ENCODE measurements at regions not wholly inside any gene's neighbourhood (a gene's known extent, or its start where the extent isn't known, plus 50 kb on each side); places are given as distances from the start of the nearest gene placed in this dataset.

DNA sequence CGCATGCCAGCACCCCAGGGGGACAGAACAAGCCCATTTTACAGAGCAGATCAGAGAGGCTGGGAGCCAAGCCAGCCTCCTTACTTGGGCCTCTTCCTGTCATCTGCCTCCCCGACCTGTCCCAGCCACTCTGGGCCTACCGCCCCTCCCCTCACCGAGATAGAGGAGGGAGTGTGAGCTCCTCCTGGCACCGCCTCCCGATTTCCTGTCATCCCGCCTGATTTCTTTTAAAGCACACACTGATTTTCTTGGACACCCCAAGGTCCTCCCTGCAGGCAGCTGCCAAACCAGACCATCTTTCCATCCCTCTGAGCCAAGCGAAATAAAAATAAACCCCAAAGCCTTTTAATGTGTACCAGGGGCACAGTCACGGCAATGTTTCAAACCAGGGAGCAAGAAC, 108.4 kb downstream of the RFLNA start:
- Mint-ChIP-seq H3K9me3 (no peaks in the 10 kb centered on the region), H3K36me3 (ENCODE audit: low read depth) (peaks cover 54% of the 10 kb centered on the region), H3K4me1 (ENCODE audit: low read depth) (no peaks in the 10 kb centered on the region), H3K27ac (no peak overlapping the region), H3K4me3 (no peak overlapping the region), H3K27me3 (no peaks in the 10 kb centered on the region)
- TF ChIP-seq, protein P1, sequence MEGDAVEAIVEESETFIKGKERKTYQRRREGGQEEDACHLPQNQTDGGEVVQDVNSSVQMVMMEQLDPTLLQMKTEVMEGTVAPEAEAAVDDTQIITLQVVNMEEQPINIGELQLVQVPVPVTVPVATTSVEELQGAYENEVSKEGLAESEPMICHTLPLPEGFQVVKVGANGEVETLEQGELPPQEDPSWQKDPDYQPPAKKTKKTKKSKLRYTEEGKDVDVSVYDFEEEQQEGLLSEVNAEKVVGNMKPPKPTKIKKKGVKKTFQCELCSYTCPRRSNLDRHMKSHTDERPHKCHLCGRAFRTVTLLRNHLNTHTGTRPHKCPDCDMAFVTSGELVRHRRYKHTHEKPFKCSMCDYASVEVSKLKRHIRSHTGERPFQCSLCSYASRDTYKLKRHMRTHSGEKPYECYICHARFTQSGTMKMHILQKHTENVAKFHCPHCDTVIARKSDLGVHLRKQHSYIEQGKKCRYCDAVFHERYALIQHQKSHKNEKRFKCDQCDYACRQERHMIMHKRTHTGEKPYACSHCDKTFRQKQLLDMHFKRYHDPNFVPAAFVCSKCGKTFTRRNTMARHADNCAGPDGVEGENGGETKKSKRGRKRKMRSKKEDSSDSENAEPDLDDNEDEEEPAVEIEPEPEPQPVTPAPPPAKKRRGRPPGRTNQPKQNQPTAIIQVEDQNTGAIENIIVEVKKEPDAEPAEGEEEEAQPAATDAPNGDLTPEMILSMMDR (IDR thresholded peaks at IDR 0.05): no peak
- POLR2A ChIA-PET: no interaction called here
- no peaks in the 10 kb centered on the region for H3K4me1 ChIP-seq (ENCODE audit: insufficient read depth, low read length)
- DNase-seq (no peak), ATAC-seq (ENCODE audit: poor library complexity) (no peak)
- H3K9me3 ChIP-seq (ENCODE audit: control insufficient read depth in 1 of 2, insufficient read depth in 1 of 2, low read length in 2 of 2): no peaks in the 10 kb centered on the region
- no peak overlapping the region for H3K4me3 ChIP-seq (ENCODE audit: low read length)
- CTCF ChIA-PET: no interaction called here
- H3K36me3 ChIP-seq (ENCODE audit: insufficient read depth, low read length): peaks cover 49% of the 10 kb centered on the region
- intact Hi-C loops (cut with DNase I, micrococcal nuclease): no loop called here
- no peaks in the 10 kb centered on the region for H3K27me3 ChIP-seq (ENCODE audit: control insufficient read depth in 1 of 2, insufficient read depth in 2 of 2, low read length in 2 of 2)
- H3K27ac ChIP-seq (ENCODE audit: low read depth in 1 of 2, low read length in 2 of 2): no peak overlapping the region

DNA sequence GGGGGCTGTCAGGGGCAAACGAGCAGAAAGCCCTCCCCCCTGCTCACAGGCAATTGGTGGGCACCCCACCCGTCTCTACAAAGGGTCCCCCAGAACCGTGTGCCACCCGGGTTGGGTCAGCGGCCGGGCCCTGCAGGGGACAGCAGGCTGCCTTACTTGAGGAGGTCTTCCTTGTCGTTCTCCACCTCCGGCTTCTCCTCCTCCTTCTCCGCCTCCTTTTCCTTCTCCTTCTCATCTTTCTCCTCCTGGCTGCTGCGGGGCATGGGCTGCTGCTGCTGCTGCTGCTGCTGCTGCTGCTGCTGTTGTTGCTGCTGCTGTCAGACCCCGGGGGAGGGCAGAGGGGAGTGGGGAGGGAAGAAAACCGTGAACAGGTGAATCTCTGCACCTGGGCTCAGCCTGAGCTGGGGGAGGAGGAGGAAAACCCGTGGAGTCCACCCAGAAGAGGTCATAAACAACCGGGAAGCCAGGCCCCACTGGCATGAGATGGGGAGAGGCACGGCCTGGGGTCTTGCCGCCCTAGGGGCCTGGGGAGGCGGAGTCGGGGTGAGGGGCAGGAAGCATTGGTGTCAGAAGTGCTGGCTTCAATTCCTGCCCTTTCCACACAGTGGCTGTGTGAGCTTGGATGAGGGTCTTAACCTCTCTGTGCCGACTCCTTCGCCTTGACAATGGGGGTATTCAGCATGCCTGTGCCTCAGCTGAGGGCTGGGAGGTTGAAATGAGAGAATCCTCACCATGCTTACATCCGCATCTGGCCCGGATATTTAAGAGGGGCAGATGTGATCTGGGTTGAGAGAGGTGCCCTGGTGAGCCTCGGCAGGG, 107.6 kb downstream of the RFLNA start:
- no peaks in the 10 kb centered on the region for H3K27me3 Mint-ChIP-seq
- intact Hi-C loops (cut with DNase I, micrococcal nuclease): no loop called here
- H3K4me3 Mint-ChIP-seq: no peak overlapping the region
- POLR2A ChIA-PET: interaction anchor here (1.4 kb wide), 1 partner anchor 13 kb away, joined by 4 read pairs; no protein-coding TSS in a partner anchor
- H3K4me3 ChIP-seq (ENCODE audit: low read length): no peak overlapping the region
- peaks cover 59% of the 10 kb centered on the region for H3K36me3 Mint-ChIP-seq (ENCODE audit: low read depth)
- TF ChIP-seq, protein P1 (IDR thresholded peaks at IDR 0.05): no peak
- H3K9me3 ChIP-seq (ENCODE audit: control insufficient read depth in 1 of 2, insufficient read depth in 1 of 2, low read length in 2 of 2): no peaks in the 10 kb centered on the region
- H3K4me1 ChIP-seq (ENCODE audit: insufficient read depth, low read length): no peaks in the 10 kb centered on the region
- no peak overlapping the region for H3K27ac ChIP-seq (ENCODE audit: low read depth in 1 of 2, low read length in 2 of 2)
- no peak for ATAC-seq (ENCODE audit: poor library complexity)
- H3K27me3 ChIP-seq (ENCODE audit: control insufficient read depth in 1 of 2, insufficient read depth in 2 of 2, low read length in 2 of 2): no peaks in the 10 kb centered on the region
- no peak overlapping the region for H3K27ac Mint-ChIP-seq
- DNase-seq: no peak
- peaks cover 51% of the 10 kb centered on the region for H3K36me3 ChIP-seq (ENCODE audit: insufficient read depth, low read length)
- CTCF ChIA-PET: no interaction called here
- H3K9me3 Mint-ChIP-seq: no peaks in the 10 kb centered on the region
- no peaks in the 10 kb centered on the region for H3K4me1 Mint-ChIP-seq (ENCODE audit: low read depth)

DNA sequence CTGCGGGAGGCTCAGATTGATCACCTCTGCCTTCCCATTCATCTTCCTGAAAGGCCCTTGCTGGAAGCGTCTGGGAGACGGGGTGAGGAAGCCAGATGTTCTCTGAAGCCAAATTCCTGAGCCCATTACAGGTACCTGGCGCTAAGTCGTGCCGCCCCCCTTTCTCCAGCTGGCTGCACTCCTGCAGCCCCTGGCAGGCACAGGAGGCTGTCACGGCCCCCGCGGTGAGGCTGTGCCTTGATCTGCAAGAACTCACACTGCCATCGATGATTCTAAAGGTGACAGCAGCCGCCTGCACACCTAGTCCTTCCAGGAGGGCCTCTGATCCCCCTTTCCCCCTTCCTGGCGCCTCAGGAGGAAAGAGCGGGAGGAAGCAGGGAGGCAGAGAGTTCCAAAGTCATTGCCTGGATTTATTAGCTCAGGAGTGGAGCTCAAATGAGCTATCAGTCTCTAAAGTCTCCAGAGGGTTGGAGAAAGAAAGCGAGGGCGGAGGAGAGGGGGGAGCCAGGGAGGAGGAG, 106.9 kb downstream of the RFLNA start:
- ATAC-seq (ENCODE audit: poor library complexity) (no peak), DNase-seq (no peak)
- H3K4me3 ChIP-seq (ENCODE audit: low read length): no peak overlapping the region
- Mint-ChIP-seq H3K9me3 (no peaks in the 10 kb centered on the region), H3K4me1 (ENCODE audit: low read depth) (no peaks in the 10 kb centered on the region), H3K4me3 (no peak overlapping the region), H3K27ac (no peak overlapping the region), H3K27me3 (no peaks in the 10 kb centered on the region), H3K36me3 (ENCODE audit: low read depth) (peaks cover 53% of the 10 kb centered on the region)
- H3K4me1 ChIP-seq (ENCODE audit: insufficient read depth, low read length): no peaks in the 10 kb centered on the region
- CTCF ChIA-PET: interaction anchor here (0.7 kb wide), 1 partner anchor 32 kb away, joined by 3 read pairs; no protein-coding TSS in a partner anchor
- POLR2A ChIA-PET: interaction anchor here (1.4 kb wide), 1 partner anchor 12 kb away, joined by 4 read pairs; no protein-coding TSS in a partner anchor
- TF ChIP-seq, protein P1 (IDR thresholded peaks at IDR 0.05): no peak
- no peaks in the 10 kb centered on the region for H3K27me3 ChIP-seq (ENCODE audit: control insufficient read depth in 1 of 2, insufficient read depth in 2 of 2, low read length in 2 of 2)
- H3K27ac ChIP-seq (ENCODE audit: low read depth in 1 of 2, low read length in 2 of 2): no peak overlapping the region
- H3K36me3 ChIP-seq (ENCODE audit: insufficient read depth, low read length): peaks cover 54% of the 10 kb centered on the region
- intact Hi-C loops (cut with DNase I, micrococcal nuclease): no loop called here
- H3K9me3 ChIP-seq (ENCODE audit: control insufficient read depth in 1 of 2, insufficient read depth in 1 of 2, low read length in 2 of 2): no peaks in the 10 kb centered on the region

Data from CD4-positive, alpha-beta T cell (primary cell).